ENCODE measurements at regions not wholly inside any gene's neighbourhood (a gene's known extent, or its start where the extent isn't known, plus 50 kb on each side); places are given as distances from the start of the nearest gene placed in this dataset.

DNA sequence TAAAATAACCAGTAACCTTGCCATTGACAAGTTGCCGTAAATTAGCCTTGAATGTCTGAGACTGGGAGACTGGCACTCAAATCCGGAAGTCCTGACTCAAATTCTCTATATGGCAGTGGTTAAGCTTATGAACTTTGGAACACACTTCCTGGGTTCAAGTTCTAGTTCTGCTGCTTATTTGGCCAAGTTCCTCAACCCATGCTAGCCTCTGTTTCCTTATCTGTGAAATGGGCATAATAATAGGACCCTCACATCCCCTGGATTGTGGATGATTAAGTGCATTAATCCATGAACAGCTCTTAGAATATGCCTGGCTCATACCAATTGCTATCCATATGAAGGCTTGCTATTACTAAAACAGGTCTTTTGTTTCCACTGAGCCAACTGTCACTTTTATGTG, 311.5 kb downstream of the EDEM1 start:
- TF ChIP-seq ARNTL (CRISPR knock-in tag; IDR thresholded peaks at IDR 0.05; ENCODE audit: borderline replicate concordance, low read depth), result no peak
- TF ChIP-seq, protein P1, sequence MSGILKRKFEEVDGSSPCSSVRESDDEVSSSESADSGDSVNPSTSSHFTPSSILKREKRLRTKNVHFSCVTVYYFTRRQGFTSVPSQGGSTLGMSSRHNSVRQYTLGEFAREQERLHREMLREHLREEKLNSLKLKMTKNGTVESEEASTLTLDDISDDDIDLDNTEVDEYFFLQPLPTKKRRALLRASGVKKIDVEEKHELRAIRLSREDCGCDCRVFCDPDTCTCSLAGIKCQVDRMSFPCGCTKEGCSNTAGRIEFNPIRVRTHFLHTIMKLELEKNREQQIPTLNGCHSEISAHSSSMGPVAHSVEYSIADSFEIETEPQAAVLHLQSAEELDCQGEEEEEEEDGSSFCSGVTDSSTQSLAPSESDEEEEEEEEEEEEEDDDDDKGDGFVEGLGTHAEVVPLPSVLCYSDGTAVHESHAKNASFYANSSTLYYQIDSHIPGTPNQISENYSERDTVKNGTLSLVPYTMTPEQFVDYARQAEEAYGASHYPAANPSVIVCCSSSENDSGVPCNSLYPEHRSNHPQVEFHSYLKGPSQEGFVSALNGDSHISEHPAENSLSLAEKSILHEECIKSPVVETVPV (CRISPR knock-in tag; IDR thresholded peaks at IDR 0.05), result no peak
- no peak for TF ChIP-seq OSR1 (CRISPR knock-in tag; IDR thresholded peaks at IDR 0.05)
- no peak for TF ChIP-seq POU6F1 (CRISPR knock-in tag; IDR thresholded peaks at IDR 0.05; ENCODE audit: borderline replicate concordance, low read depth)
